ENCODE measurements at regions not wholly inside any gene's neighbourhood (a gene's known extent, or its start where the extent isn't known, plus 50 kb on each side); places are given as distances from the start of the nearest gene placed in this dataset.
A peak's percentile ranks its signal among the peaks of the same experiment; 100 is the strongest.

GRCh38 chr3:86794361-86795065 lies 196.4 kb downstream of the VGLL3 start:
- no peak for DNase-seq (ENCODE audit: low spot score)
- no peak for ATAC-seq (ENCODE audit: low FRiP score)
- no peak for TF ChIP-seq CTCF (IDR thresholded peaks at IDR 0.05)

GRCh38 chr3:86793786-86794185 lies 197.2 kb downstream of the VGLL3 start:
- ATAC-seq (ENCODE audit: low FRiP score) (peak; percentile 93), DNase-seq (ENCODE audit: low spot score) (no peak)
- TF ChIP-seq CTCF (IDR thresholded peaks at IDR 0.05) = no peak

- no peak for TF ChIP-seq CTCF (IDR thresholded peaks at IDR 0.05)
- ATAC-seq (ENCODE audit: low FRiP score) (no peak), DNase-seq (ENCODE audit: low spot score) (no peak)
Observed at GRCh38 chr3:86792316-86792715, 198.6 kb downstream of the VGLL3 start.

GRCh38 chr3:86790884-86791549 lies 199.9 kb downstream of the VGLL3 start:
- no peak for TF ChIP-seq CTCF (IDR thresholded peaks at IDR 0.05)
- ATAC-seq (ENCODE audit: low FRiP score) = no peak
- no peak for DNase-seq (ENCODE audit: low spot score)

GRCh38 chr3:86788371-86788770 lies 202.6 kb downstream of the VGLL3 start:
- ATAC-seq (ENCODE audit: low FRiP score) (no peak), DNase-seq (ENCODE audit: low spot score) (no peak)
- no peak for TF ChIP-seq CTCF (IDR thresholded peaks at IDR 0.05)

GRCh38 chr3:86787091-86787490 lies 203.9 kb downstream of the VGLL3 start:
- TF ChIP-seq CTCF (IDR thresholded peaks at IDR 0.05) = no peak
- DNase-seq (ENCODE audit: low spot score) (no peak), ATAC-seq (ENCODE audit: low FRiP score) (no peak)

GRCh38 chr3:86785386-86785785 lies 205.6 kb downstream of the VGLL3 start:
- no peak for DNase-seq (ENCODE audit: low spot score)
- no peak for TF ChIP-seq CTCF (IDR thresholded peaks at IDR 0.05)
- ATAC-seq (ENCODE audit: low FRiP score) = no peak

Data from omental fat pad (tissue), 3 donors.